SK-N-SH (cell line): ENCODE measurements at regions not wholly inside any gene's neighbourhood (a gene's known extent, or its start where the extent isn't known, plus 50 kb on each side); places are given as distances from the start of the nearest gene placed in this dataset.

Experiments
- CTCF ChIA-PET: fragments of 300-600, 350-600 bp; formaldehyde crosslinking; extraction: SDS; loops from one replicate; lab custom pipeline; 2021; lab: Yijun Ruan, JAX
- POLR2A ChIA-PET: fragments of 350-600 bp; sonication (Branson Sonifier 250); formaldehyde crosslinking; extraction: SDS; loops from one replicate; lab custom pipeline; 2020; ENCODE audit warnings: antibody characterized with exemption, inconsistent platforms; lab: Yijun Ruan, JAX
- DNase-seq: peaks from one replicate; pipeline ENCODE4 v3.0.0; 2012
- H2AFZ ChIP-seq: fragments of 200-600 bp; sonication (generic); 2 replicates; pipeline ENCODE4 v1.8.1; 2016; ENCODE audit warnings: antibody characterized with exemption, mild to moderate bottlenecking, low read depth
- H3F3A ChIP-seq: fragments of 200-600 bp; sonication (generic); replicated peaks from 2 replicates; pipeline ENCODE3; 2016; ENCODE audit warnings: antibody characterized with exemption, mild to moderate bottlenecking; ENCODE audit not compliant: insufficient read depth
- H3K27ac ChIP-seq, 2 experiments: fragments of 200-500 bp in 1 of 2; fragments of 200-600 bp in 1 of 2; sonication (Bioruptor generic) in 1 of 2; sonication (generic), shearing (Covaris generic) in 1 of 2; 2 replicates each; pipeline versions ENCODE4 v1.5.1 to v1.6.1; 2014 to 2016; ENCODE audit warnings: low read depth in 2 of 2, inconsistent platforms in 1 of 2, low read length in 1 of 2, mild to moderate bottlenecking in 1 of 2, mixed read lengths in 1 of 2
- H3K27me3 ChIP-seq: fragments of 200-600 bp; sonication (generic), shearing (Covaris generic); 2 replicates; pipeline ENCODE4 v1.6.1; 2016; ENCODE audit warnings: mixed run types; ENCODE audit not compliant: insufficient read depth
- H3K36me3 ChIP-seq, 2 experiments: fragments of 200-500 bp in 1 of 2; fragments of 200-600 bp in 1 of 2; sonication (Bioruptor generic) in 1 of 2; sonication (generic) in 1 of 2; replicated peaks in 1 of 2; 2 replicates each; pipeline versions ENCODE3 to v1.5.1; 2014 to 2016; ENCODE audit warnings: low read length in 1 of 2, mild to moderate bottlenecking in 1 of 2; ENCODE audit not compliant: insufficient read depth in 2 of 2, control insufficient read depth in 1 of 2
- H3K4me1 ChIP-seq, 2 experiments: fragments of 200-500 bp in 1 of 2; fragments of 200-600 bp in 1 of 2; sonication (Bioruptor generic) in 1 of 2; sonication (generic), shearing (Covaris generic) in 1 of 2; 2 replicates each; pipeline versions ENCODE4 v1.5.1 to v1.6.1; 2014 to 2016; ENCODE audit warnings: low read depth in 1 of 2, low read length in 1 of 2, mixed run types in 1 of 2; ENCODE audit not compliant: insufficient read depth in 2 of 2, control insufficient read depth in 1 of 2
- H3K4me2 ChIP-seq: fragments of 200-600 bp; sonication (generic), shearing (Covaris generic); 2 replicates; pipeline ENCODE4 v1.6.1; 2017; ENCODE audit warnings: mixed run types
- H3K4me3 ChIP-seq, 2 experiments: fragments of 200-500 bp in 1 of 2; fragments of 200-600 bp in 1 of 2; sonication (Bioruptor generic) in 1 of 2; sonication (generic), shearing (Covaris generic) in 1 of 2; 2 replicates each; pipeline versions ENCODE4 v1.5.1 to v1.8.1; 2014 to 2016; ENCODE audit warnings: low read depth in 2 of 2, inconsistent platforms in 1 of 2, low read length in 1 of 2, mild to moderate bottlenecking in 1 of 2, mixed read lengths in 1 of 2, moderate library complexity in 1 of 2
- H3K79me2 ChIP-seq: fragments of 200-600 bp; sonication (generic); 2 replicates; pipeline ENCODE4 v1.8.1; 2017; ENCODE audit warnings: mild to moderate bottlenecking; ENCODE audit not compliant: insufficient read depth
- H3K9ac ChIP-seq: fragments of 200-600 bp; sonication (generic); 2 replicates; pipeline ENCODE4 v1.6.1; 2017; ENCODE audit warnings: mixed run types
- H3K9me2 ChIP-seq: fragments of 200-600 bp; sonication (generic); 2 replicates; pipeline ENCODE4 v1.6.1; 2017; ENCODE audit warnings: mixed run types
- H3K9me3 ChIP-seq: fragments of 200-600 bp; sonication (generic); 2 replicates; pipeline ENCODE4 v1.6.1; 2017; ENCODE audit warnings: mixed run types, mild to moderate bottlenecking, moderate library complexity
- H4K20me1 ChIP-seq: fragments of 200-600 bp; sonication (generic); 2 replicates; pipeline ENCODE4 v1.6.1; 2017; ENCODE audit warnings: mild to moderate bottlenecking, mixed run types; ENCODE audit not compliant: insufficient read depth
- EP300 ChIP-seq, 2 experiments: IDR thresholded peaks; 2 replicates each; pipeline versions ENCODE4 v1.4.0 to v1.6.1; 2012; ENCODE audit warnings: borderline replicate concordance in 1 of 2, low read depth in 1 of 2, low read length in 1 of 2
- FOSL2 ChIP-seq: IDR thresholded peaks from 2 replicates; pipeline ENCODE4 v1.4.0; 2012; ENCODE audit warnings: low read depth, mild to moderate bottlenecking, moderate library complexity, borderline replicate concordance
- JUND ChIP-seq: IDR thresholded peaks from 2 replicates; pipeline ENCODE4 v1.4.0; 2012
- MAX ChIP-seq: IDR thresholded peaks from 2 replicates; pipeline ENCODE4 v1.4.0; 2012; ENCODE audit warnings: low read depth
- NFIC ChIP-seq: IDR thresholded peaks from 2 replicates; pipeline ENCODE4 v1.4.0; 2012; ENCODE audit warnings: borderline replicate concordance
- NRF1 ChIP-seq: IDR thresholded peaks from 2 replicates; pipeline ENCODE4 v1.6.1; 2012; ENCODE audit warnings: low read depth, mild to moderate bottlenecking, low read length
- RCOR1 ChIP-seq: fragments of 150-350 bp; IDR thresholded peaks from 2 replicates; pipeline ENCODE4 v1.6.1; 2017; ENCODE audit warnings: antibody characterized with exemption, low read length
- REST ChIP-seq: IDR thresholded peaks from 2 replicates; pipeline ENCODE4 v1.6.1; 2012; ENCODE audit warnings: mild to moderate bottlenecking, low read depth, low read length, moderate library complexity
- RXRA ChIP-seq: IDR thresholded peaks from 2 replicates; pipeline ENCODE4 v1.4.0; 2012; ENCODE audit warnings: low read depth, mild to moderate bottlenecking, borderline replicate concordance
- ZBTB33 ChIP-seq: IDR thresholded peaks from 2 replicates; pipeline ENCODE4 v1.4.0; 2012; ENCODE audit warnings: low read depth, borderline replicate concordance
- WGBS: methylation state at CpG from one replicate; pipeline ENCODE4 v1.1.6; 2017; ENCODE audit warnings: low lambda C conversion rate; 5-methylcytosine and 5-hydroxymethylcytosine counted together
- TF ChIP-seq, protein P1 (sequence below): fragments of 150-350 bp; IDR thresholded peaks from 2 replicates; pipeline ENCODE4 v1.6.1; 2017; ENCODE audit warnings: antibody characterized with exemption, low read length, low read depth, borderline replicate concordance
- TF ChIP-seq, protein P2 (sequence below): IDR thresholded peaks from 2 replicates; pipeline ENCODE4; 2012
- TF ChIP-seq, protein P3 (sequence below): fragments of 200-600 bp; sonication (generic); IDR thresholded peaks from 2 replicates; pipeline ENCODE4 v1.6.1; 2017; ENCODE audit warnings: antibody characterized with exemption, mild to moderate bottlenecking, moderate library complexity

DNA sequence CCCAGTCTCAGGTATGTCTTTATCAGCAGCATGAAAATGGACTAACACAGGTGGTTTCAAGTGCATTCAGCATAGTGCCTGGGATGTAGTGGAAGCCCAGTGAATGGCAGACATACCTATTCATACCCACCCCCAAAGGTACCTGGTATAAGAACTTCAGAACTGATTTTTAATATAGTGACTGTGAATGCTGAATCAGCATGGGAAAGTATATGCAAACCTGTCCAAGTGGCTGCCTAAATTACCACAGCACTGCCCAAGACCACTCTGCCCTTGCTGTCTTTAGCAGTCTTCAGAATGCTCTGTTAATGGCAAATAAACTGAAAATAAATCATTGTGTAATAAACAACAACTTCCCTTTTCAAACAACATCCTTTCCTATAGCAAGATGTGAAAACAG, 312.1 kb downstream of the GPAM start:
- no peak overlapping the region for H3K4me3 ChIP-seq
- H3K4me2 ChIP-seq: no peak overlapping the region
- H3K27me3 ChIP-seq: no peaks in the 10 kb centered on the region
- no peaks in the 10 kb centered on the region for H3F3A ChIP-seq
- POLR2A ChIA-PET: no interaction called here
- no peaks in the 10 kb centered on the region for H3K79me2 ChIP-seq
- no peak overlapping the region for H3K27ac ChIP-seq
- H3K9me3 ChIP-seq: no peaks in the 10 kb centered on the region
- H3K4me1 ChIP-seq: no peaks in the 10 kb centered on the region
- no peak overlapping the region for H3K9ac ChIP-seq
- no peak for DNase-seq
- CTCF ChIA-PET: no interaction called here
- H2AFZ ChIP-seq: no peak overlapping the region
- H3K36me3 ChIP-seq: no peaks in the 10 kb centered on the region
- H3K9me2 ChIP-seq: no peaks in the 10 kb centered on the region
- TF ChIP-seq, protein P1, sequence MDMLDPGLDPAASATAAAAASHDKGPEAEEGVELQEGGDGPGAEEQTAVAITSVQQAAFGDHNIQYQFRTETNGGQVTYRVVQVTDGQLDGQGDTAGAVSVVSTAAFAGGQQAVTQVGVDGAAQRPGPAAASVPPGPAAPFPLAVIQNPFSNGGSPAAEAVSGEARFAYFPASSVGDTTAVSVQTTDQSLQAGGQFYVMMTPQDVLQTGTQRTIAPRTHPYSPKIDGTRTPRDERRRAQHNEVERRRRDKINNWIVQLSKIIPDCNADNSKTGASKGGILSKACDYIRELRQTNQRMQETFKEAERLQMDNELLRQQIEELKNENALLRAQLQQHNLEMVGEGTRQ: no peak
- TF ChIP-seq ZBTB33: no peak
- no peak for TF ChIP-seq RXRA
- no peak for TF ChIP-seq NRF1
- no peak for TF ChIP-seq MAX
- no peak for TF ChIP-seq EP300 (IDR thresholded peaks at IDR 0.05; ENCODE audit: borderline replicate concordance in 1 of 2, low read depth in 1 of 2, low read length in 1 of 2)
- TF ChIP-seq NFIC: no peak
- TF ChIP-seq, protein P2, sequence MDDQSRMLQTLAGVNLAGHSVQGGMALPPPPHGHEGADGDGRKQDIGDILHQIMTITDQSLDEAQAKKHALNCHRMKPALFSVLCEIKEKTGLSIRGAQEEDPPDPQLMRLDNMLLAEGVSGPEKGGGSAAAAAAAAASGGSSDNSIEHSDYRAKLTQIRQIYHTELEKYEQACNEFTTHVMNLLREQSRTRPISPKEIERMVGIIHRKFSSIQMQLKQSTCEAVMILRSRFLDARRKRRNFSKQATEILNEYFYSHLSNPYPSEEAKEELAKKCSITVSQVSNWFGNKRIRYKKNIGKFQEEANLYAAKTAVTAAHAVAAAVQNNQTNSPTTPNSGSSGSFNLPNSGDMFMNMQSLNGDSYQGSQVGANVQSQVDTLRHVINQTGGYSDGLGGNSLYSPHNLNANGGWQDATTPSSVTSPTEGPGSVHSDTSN: no peak
- TF ChIP-seq FOSL2: no peak
- no peak for TF ChIP-seq JUND
- TF ChIP-seq RCOR1: no peak
- no peaks in the 10 kb centered on the region for H4K20me1 ChIP-seq

DNA sequence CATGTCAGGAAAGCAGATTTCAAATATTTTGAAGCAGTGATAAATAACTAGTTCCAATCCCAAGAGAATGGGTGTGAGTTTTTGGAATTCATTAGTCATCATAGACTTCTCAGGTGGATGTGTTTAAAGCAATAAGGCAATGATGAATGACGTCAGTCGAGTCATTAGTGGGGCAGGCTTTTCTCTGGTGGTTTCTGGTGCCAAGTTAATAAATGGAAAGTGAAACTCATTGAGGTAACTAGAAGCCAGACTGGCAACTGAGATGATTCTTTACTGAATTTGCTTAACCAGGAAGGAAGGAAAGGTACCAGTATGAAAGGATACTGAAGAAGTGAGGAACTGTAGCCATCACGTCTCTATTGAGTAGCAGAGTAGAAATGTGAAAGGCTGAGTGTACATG, 311.0 kb downstream of the GPAM start:
- H3K9ac ChIP-seq: no peak overlapping the region
- no peaks in the 10 kb centered on the region for H3F3A ChIP-seq
- CTCF ChIA-PET: no interaction called here
- H2AFZ ChIP-seq: no peak overlapping the region
- POLR2A ChIA-PET: no interaction called here
- no peak overlapping the region for H3K27ac ChIP-seq
- no peaks in the 10 kb centered on the region for H3K4me1 ChIP-seq
- TF ChIP-seq RCOR1: no peak
- no peak for TF ChIP-seq REST
- TF ChIP-seq, protein P3, sequence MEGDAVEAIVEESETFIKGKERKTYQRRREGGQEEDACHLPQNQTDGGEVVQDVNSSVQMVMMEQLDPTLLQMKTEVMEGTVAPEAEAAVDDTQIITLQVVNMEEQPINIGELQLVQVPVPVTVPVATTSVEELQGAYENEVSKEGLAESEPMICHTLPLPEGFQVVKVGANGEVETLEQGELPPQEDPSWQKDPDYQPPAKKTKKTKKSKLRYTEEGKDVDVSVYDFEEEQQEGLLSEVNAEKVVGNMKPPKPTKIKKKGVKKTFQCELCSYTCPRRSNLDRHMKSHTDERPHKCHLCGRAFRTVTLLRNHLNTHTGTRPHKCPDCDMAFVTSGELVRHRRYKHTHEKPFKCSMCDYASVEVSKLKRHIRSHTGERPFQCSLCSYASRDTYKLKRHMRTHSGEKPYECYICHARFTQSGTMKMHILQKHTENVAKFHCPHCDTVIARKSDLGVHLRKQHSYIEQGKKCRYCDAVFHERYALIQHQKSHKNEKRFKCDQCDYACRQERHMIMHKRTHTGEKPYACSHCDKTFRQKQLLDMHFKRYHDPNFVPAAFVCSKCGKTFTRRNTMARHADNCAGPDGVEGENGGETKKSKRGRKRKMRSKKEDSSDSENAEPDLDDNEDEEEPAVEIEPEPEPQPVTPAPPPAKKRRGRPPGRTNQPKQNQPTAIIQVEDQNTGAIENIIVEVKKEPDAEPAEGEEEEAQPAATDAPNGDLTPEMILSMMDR: no peak
- no peak for TF ChIP-seq NRF1
- no peak for TF ChIP-seq RXRA
- TF ChIP-seq, all 33 proteins: peak for 0
- H4K20me1 ChIP-seq: no peaks in the 10 kb centered on the region
- no peak for DNase-seq
- H3K79me2 ChIP-seq: no peaks in the 10 kb centered on the region
- WGBS: 7% methylated on average over 3 of the region's 3 CpGs
- H3K36me3 ChIP-seq: no peaks in the 10 kb centered on the region
- H3K4me2 ChIP-seq: no peak overlapping the region
- no peaks in the 10 kb centered on the region for H3K27me3 ChIP-seq
- no peak overlapping the region for H3K4me3 ChIP-seq
- H3K9me3 ChIP-seq: no peaks in the 10 kb centered on the region
- H3K9me2 ChIP-seq: no peaks in the 10 kb centered on the region
